ENCODE measurements at regions not wholly inside any gene's neighbourhood (a gene's known extent, or its start where the extent isn't known, plus 50 kb on each side); places are given as distances from the start of the nearest gene placed in this dataset.

GRCh38 chr5:124677374-124678351, 68.8 kb downstream of the ZNF608 start:
- Mint-ChIP-seq H3K4me1 (ENCODE audit: low read depth) (no peaks in the 10 kb centered on the region), H3K36me3 (ENCODE audit: low read depth) (no peaks in the 10 kb centered on the region), H3K4me3 (no peak overlapping the region), H3K27ac (no peak overlapping the region), H3K9me3 (no peaks in the 10 kb centered on the region), H3K27me3 (no peaks in the 10 kb centered on the region)
- no peak for ATAC-seq
- CTCF ChIA-PET, result no interaction called here
- no peak for TF ChIP-seq CTCF (IDR thresholded peaks at IDR 0.05)
- intact Hi-C loops (cut with micrococcal nuclease), result no loop called here
- POLR2A ChIA-PET, result no interaction called here
- DNase-seq, result no peak

GRCh38 chr5:124675931-124676846, 70.2 kb downstream of the ZNF608 start:
- TF ChIP-seq CTCF (IDR thresholded peaks at IDR 0.05), result no peak
- H3K27ac Mint-ChIP-seq, result no peak overlapping the region
- no peaks in the 10 kb centered on the region for H3K36me3 Mint-ChIP-seq (ENCODE audit: low read depth)
- H3K9me3 Mint-ChIP-seq, result no peaks in the 10 kb centered on the region
- no peak for DNase-seq
- intact Hi-C loops (cut with micrococcal nuclease), result no loop called here
- CTCF ChIA-PET, result no interaction called here
- H3K27me3 Mint-ChIP-seq, result no peaks in the 10 kb centered on the region
- POLR2A ChIA-PET, result no interaction called here
- H3K4me1 Mint-ChIP-seq (ENCODE audit: low read depth), result no peaks in the 10 kb centered on the region
- H3K4me3 Mint-ChIP-seq, result no peak overlapping the region
- ATAC-seq, result no peak

- DNase-seq (no peak), ATAC-seq (no peak)
- intact Hi-C loops (cut with micrococcal nuclease), result no loop called here
- no peaks in the 10 kb centered on the region for H3K9me3 Mint-ChIP-seq
- TF ChIP-seq CTCF (IDR thresholded peaks at IDR 0.05), result no peak
- no peaks in the 10 kb centered on the region for H3K36me3 Mint-ChIP-seq (ENCODE audit: low read depth)
- POLR2A ChIA-PET, result no interaction called here
- H3K4me1 Mint-ChIP-seq (ENCODE audit: low read depth), result no peaks in the 10 kb centered on the region
- CTCF ChIA-PET, result no interaction called here
- no peak overlapping the region for H3K4me3 Mint-ChIP-seq
- no peak overlapping the region for H3K27ac Mint-ChIP-seq
- H3K27me3 Mint-ChIP-seq, result no peaks in the 10 kb centered on the region
These were observed 75.2 kb downstream of the ZNF608 start for GRCh38 chr5:124671193-124671592.

GRCh38 chr5:124670722-124671184, 75.7 kb downstream of the ZNF608 start:
- ChIA-PET POLR2A (no interaction called here), CTCF (no interaction called here)
- intact Hi-C loops (cut with micrococcal nuclease), result no loop called here
- H3K36me3 Mint-ChIP-seq (ENCODE audit: low read depth), result no peaks in the 10 kb centered on the region
- no peak overlapping the region for H3K4me3 Mint-ChIP-seq
- no peak for TF ChIP-seq CTCF (IDR thresholded peaks at IDR 0.05)
- no peaks in the 10 kb centered on the region for H3K27me3 Mint-ChIP-seq
- H3K9me3 Mint-ChIP-seq, result no peaks in the 10 kb centered on the region
- DNase-seq (no peak), ATAC-seq (no peak)
- H3K4me1 Mint-ChIP-seq (ENCODE audit: low read depth), result no peaks in the 10 kb centered on the region
- H3K27ac Mint-ChIP-seq, result no peak overlapping the region
